Omental fat pad (tissue), 3 donors: ENCODE measurements at regions not wholly inside any gene's neighbourhood (a gene's known extent, or its start where the extent isn't known, plus 50 kb on each side); places are given as distances from the start of the nearest gene placed in this dataset.

ENCODE experiments used
- ATAC-seq: fragments of 150-250 bp; one replicate; pipeline ENCODE4 v1.9.1; 2016; ENCODE audit warnings: mild to moderate bottlenecking, moderate library complexity; ENCODE audit not compliant: low FRiP score
- DNase-seq: peaks from one replicate; pipeline ENCODE4 v3.0.0-alpha.2; 2019; ENCODE audit warnings: low spot score
- TF ChIP-seq, protein P1 (sequence below), 3 donors: fragments of 450-650 bp; IDR thresholded peaks; one replicate each; pipeline ENCODE4 v1.5.1; 2016 to 2017; ENCODE audit warnings: antibody characterized with exemption in 3 of 3, mild to moderate bottlenecking in 3 of 3, moderate library complexity in 2 of 3

DNA sequence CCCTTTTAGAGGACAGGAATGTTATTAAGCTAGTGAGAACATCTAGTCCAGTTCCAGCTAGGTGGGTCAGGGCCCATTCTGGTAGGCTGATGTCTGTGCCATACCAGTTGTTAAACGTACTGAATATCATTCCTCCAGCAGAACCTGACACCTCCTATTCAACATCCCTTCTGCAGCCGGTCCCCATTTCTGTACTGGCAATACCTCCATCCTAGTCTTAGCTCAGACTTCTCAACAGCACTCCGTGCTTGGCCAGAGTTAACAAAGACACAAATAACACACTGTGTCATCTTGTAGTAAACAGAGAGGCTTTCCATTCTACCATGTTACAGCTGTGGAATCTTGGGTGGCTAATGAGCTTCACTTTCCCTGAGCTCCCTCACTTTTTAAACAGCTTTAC lies 94.3 kb upstream of the PDE3A start:
- ATAC-seq (no peak), DNase-seq (no peak)
- TF ChIP-seq, protein P1, sequence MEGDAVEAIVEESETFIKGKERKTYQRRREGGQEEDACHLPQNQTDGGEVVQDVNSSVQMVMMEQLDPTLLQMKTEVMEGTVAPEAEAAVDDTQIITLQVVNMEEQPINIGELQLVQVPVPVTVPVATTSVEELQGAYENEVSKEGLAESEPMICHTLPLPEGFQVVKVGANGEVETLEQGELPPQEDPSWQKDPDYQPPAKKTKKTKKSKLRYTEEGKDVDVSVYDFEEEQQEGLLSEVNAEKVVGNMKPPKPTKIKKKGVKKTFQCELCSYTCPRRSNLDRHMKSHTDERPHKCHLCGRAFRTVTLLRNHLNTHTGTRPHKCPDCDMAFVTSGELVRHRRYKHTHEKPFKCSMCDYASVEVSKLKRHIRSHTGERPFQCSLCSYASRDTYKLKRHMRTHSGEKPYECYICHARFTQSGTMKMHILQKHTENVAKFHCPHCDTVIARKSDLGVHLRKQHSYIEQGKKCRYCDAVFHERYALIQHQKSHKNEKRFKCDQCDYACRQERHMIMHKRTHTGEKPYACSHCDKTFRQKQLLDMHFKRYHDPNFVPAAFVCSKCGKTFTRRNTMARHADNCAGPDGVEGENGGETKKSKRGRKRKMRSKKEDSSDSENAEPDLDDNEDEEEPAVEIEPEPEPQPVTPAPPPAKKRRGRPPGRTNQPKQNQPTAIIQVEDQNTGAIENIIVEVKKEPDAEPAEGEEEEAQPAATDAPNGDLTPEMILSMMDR (IDR thresholded peaks at IDR 0.05), result no peak

DNA sequence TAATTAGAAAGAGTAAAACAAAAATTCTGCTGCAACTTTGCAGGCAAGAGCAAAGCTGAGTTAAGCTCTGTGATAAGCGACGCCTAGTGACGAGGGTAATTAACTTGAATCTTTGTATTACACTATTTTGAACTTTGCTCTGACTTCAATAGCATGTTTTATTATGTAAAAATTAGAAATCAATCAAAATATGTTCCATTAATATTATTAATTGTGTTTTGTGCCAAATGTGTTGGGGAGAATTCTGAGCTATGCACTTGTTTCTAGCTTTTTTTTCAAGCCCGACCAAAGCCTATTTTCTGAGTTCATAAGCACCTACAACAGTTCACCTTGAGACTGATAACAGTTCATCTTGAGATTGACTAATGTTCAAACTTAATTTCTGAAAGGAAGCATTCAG lies 90.1 kb upstream of the PDE3A start:
- TF ChIP-seq, protein P1 (IDR thresholded peaks at IDR 0.05), result no peak
- ATAC-seq, result no peak
- DNase-seq, result no peak

DNA sequence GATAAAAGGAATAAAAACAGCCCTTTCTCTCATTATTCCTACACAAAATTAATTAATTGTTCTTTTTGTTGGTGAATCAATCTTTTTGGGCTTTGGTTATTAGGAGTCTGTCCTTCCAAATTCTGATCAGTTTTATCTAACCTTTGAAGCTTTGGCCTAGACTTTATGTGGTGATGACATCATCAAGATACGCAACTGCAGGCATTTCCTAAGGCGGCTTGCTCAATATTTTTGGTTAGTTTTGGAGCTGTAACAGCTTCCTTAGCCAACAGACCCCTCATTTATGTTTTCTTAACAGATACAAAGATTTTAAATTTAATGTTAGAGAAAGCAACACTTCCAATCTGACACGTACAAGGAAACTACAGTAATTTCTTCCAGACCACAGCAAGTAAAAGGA lies 87.8 kb upstream of the PDE3A start:
- TF ChIP-seq, protein P1 (IDR thresholded peaks at IDR 0.05), result no peak
- ATAC-seq, result no peak

DNA sequence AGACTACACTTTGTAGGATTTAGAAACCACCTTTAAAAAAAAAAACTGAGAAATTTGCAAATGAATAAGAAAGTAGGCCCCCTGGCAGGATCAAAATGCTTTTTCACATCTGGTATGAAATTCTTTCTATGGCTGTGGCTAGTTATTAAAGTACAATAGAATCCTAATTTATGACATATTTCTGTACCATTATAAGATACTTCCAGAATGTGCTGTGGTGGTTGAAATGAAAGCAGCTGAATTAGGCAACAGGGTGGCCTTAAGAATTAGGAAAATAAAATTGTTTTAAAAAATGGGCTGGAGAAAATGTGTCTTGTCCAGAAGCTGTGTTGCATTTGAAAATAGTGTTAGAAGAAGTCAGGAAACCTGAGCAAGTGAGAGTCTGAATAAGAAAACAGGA lies 85.9 kb upstream of the PDE3A start:
- DNase-seq (no peak), ATAC-seq (no peak)
- TF ChIP-seq, protein P1 (IDR thresholded peaks at IDR 0.05), result no peak

More for the DNA sequence above, 87.8 kb upstream of the PDE3A start:
- no peak for DNase-seq

DNA sequence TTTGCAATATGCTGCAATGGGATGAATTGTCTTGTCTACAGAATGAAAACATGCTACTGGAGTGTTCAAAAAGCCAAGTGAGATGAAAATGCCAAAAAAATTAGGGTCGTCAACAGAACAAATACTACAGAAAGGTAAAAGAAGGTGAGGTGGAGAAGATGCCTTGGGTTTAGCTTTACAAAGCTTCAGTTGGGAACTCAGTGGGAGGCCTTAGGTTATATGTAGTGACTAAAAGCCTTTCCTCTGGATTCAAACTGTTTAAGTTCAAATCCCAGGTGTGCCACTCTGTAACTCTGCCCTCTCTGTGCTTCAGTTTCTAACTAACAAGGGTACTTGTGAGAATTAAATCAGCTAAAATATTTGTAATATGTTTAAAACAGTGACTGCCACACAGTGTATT lies 84.9 kb upstream of the PDE3A start:
- ATAC-seq (no peak), DNase-seq (no peak)
- TF ChIP-seq, protein P1 (IDR thresholded peaks at IDR 0.05), result no peak

DNA sequence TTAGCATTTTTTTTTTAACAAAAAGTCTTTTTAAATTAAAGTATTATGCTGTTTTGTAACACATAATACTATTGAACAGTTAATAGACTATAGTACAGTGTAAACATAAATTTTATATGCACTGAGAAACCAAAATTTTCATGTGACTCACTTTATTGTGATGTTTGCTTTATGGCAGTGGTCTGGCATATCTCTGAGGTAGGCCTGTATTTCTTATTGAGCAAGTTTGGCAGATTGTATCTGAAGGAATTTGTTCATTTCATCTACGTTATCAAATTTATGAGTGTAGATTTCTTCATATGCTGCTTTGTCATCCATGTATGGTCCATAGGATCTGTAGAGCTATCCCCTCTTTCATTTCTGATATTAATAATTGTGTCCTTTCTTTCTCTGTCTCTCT lies 78.8 kb upstream of the PDE3A start:
- DNase-seq (no peak), ATAC-seq (no peak)
- TF ChIP-seq, protein P1 (IDR thresholded peaks at IDR 0.05), result no peak

DNA sequence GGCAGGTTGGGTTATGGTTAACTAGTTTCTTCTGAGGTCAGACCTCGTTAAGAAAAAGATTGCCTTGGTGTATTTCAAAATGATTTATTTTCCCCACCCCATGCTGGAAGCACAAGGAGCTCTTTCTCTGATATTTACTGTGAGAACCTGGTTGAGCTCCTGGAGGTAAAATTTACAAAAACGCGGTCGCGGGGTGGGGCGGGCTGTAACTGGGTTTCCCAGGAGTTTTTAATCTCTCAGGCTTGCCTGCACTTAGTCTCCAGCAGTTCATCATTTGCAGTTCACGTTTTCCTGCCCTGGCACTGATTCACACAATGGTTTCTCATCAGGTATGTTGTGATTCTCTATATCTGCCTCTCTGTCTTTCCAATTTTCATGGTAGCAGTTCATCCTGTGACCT lies 67.9 kb upstream of the PDE3A start:
- no peak for DNase-seq
- ATAC-seq, result no peak
- TF ChIP-seq, protein P1 (IDR thresholded peaks at IDR 0.05), result no peak
